ENCODE measurements at regions not wholly inside any gene's neighbourhood (a gene's known extent, or its start where the extent isn't known, plus 50 kb on each side); places are given as distances from the start of the nearest gene placed in this dataset.

DNA sequence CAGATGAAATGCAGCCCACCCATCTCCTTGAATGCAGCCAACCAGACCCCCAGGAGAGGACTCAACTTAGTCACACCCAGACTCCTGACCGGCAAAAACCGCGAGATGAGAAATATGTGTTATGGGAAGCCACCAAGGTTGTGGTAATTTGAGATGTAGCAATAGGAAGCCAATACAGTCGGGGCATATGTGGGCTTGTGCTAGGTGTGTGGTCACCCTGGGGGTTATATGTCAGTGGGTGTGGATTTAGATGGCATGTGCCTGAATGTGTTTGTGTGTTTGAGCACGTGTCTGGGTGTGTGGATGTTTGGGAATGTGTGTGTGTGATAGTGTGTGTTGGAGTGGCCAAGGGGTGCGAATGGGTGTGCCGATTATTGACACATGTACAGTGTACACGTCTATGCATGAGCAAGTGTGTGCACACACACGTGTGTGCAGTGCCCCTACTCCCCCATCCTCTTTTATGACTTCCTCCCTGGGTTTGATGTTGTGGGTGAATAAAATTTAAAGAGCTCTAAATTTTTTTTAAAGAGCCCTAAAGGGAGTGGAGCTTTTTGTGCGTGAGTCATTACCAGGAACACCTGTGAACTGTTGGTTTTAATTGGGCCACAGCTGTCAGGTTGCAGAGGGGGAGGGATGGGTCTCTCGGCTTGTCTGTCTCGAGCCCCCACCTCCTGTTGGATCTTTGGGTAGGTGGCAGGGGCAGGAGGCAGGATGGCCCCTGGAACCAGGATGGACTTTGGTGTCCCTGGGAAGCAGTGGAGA, 86.8 kb downstream of the LHX2 start:
- ChIA-PET POLR2A (no interaction called here), CTCF (no interaction called here)
- H3K27me3 ChIP-seq (ENCODE audit: insufficient read depth): peaks cover 6% of the 10 kb centered on the region; the same call in 1 of the 2 replicates

More for the DNA sequence above, 86.8 kb downstream of the LHX2 start:
- Histone ChIP-seq H4K20me1 (ENCODE audit: insufficient read depth) (no peaks in the 10 kb centered on the region), H3K4me1 (ENCODE audit: control insufficient read depth in 1 of 2, insufficient read depth in 2 of 2, low read depth in 1 of 2, low read length in 1 of 2) (no peaks in the 10 kb centered on the region), H3K9me3 (no peaks in the 10 kb centered on the region), H2AFZ (ENCODE audit: low read depth) (no peak overlapping the region), H3F3A (replicated peaks; ENCODE audit: insufficient read depth) (no peaks in the 10 kb centered on the region), H3K9me2 (no peaks in the 10 kb centered on the region), H3K79me2 (ENCODE audit: insufficient read depth) (no peaks in the 10 kb centered on the region), H3K36me3 (replicated peaks in 1 of 2; ENCODE audit: control insufficient read depth in 1 of 2, insufficient read depth in 2 of 2, low read length in 1 of 2) (no peaks in the 10 kb centered on the region), H3K4me2 (no peak overlapping the region), H3K4me3 (ENCODE audit: low read depth in 2 of 2, low read length in 1 of 2) (no peak overlapping the region), H3K27ac (ENCODE audit: low read depth in 2 of 2, low read length in 1 of 2) (no peak overlapping the region), H3K9ac (no peak overlapping the region)
- no peak for DNase-seq
- TF ChIP-seq, protein P1, sequence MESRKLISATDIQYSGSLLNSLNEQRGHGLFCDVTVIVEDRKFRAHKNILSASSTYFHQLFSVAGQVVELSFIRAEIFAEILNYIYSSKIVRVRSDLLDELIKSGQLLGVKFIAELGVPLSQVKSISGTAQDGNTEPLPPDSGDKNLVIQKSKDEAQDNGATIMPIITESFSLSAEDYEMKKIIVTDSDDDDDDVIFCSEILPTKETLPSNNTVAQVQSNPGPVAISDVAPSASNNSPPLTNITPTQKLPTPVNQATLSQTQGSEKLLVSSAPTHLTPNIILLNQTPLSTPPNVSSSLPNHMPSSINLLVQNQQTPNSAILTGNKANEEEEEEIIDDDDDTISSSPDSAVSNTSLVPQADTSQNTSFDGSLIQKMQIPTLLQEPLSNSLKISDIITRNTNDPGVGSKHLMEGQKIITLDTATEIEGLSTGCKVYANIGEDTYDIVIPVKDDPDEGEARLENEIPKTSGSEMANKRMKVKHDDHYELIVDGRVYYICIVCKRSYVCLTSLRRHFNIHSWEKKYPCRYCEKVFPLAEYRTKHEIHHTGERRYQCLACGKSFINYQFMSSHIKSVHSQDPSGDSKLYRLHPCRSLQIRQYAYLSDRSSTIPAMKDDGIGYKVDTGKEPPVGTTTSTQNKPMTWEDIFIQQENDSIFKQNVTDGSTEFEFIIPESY (IDR thresholded peaks at IDR 0.05; ENCODE audit: borderline replicate concordance, low read depth): no peak
- TF ChIP-seq SIN3A (IDR thresholded peaks at IDR 0.05; ENCODE audit: borderline replicate concordance, low read depth, low read length) (no peak), POLR2AphosphoS5 (IDR thresholded peaks at IDR 0.05; ENCODE audit: low read depth, low read length) (no peak), FOSL2 (IDR thresholded peaks at IDR 0.05; ENCODE audit: borderline replicate concordance, low read depth) (no peak), SMC3 (IDR thresholded peaks at IDR 0.05; ENCODE audit: low read depth, low read length) (no peak), MXI1 (IDR thresholded peaks at IDR 0.05; ENCODE audit: low read depth, low read length) (no peak), FOXJ3 (CRISPR knock-in tag; IDR thresholded peaks at IDR 0.05) (no peak), TEAD4 (IDR thresholded peaks at IDR 0.05; ENCODE audit: borderline replicate concordance, insufficient read depth) (no peak), EZH2phosphoT487 (IDR thresholded peaks at IDR 0.05; ENCODE audit: borderline replicate concordance, low read depth) (no peak), NRF1 (IDR thresholded peaks at IDR 0.05; ENCODE audit: low read depth, low read length) (no peak), TCF12 (IDR thresholded peaks at IDR 0.05) (no peak), FOXM1 (IDR thresholded peaks at IDR 0.05; ENCODE audit: low read depth) (no peak), EP300 (IDR thresholded peaks at IDR 0.05; ENCODE audit: borderline replicate concordance in 1 of 2, low read depth in 1 of 2, low read length in 1 of 2) (no peak), ELF1 (IDR thresholded peaks at IDR 0.05) (no peak), GABPA (IDR thresholded peaks at IDR 0.05; ENCODE audit: low read depth) (no peak), CHD2 (IDR thresholded peaks at IDR 0.05; ENCODE audit: low read length, partially characterized antibody) (no peak), IRF3 (IDR thresholded peaks at IDR 0.05; ENCODE audit: low read depth, low read length) (no peak), GATA2 (CRISPR knock-in tag; IDR thresholded peaks at IDR 0.05) (no peak), USF2 (IDR thresholded peaks at IDR 0.05; ENCODE audit: borderline replicate concordance, low read depth, low read length) (no peak)
- 52% methylated on average over 12 of the region's 12 CpGs for WGBS (ENCODE audit: low lambda C conversion rate)
